ENCODE measurements at regions not wholly inside any gene's neighbourhood (a gene's known extent, or its start where the extent isn't known, plus 50 kb on each side); places are given as distances from the start of the nearest gene placed in this dataset.

- TF ChIP-seq CTCF (IDR thresholded peaks at IDR 0.05; ENCODE audit: insufficient read depth, low read length, poor library complexity, severe bottlenecking) (no peak), EZH2phosphoT487 (conservative IDR thresholded peaks at IDR 0.05; ENCODE audit: low read length) (no peak)
Observed at GRCh38 chr10:109358325-109358724, 565.0 kb downstream of the XPNPEP1 start.
